SW480 (cell line): ENCODE measurements at regions not wholly inside any gene's neighbourhood (a gene's known extent, or its start where the extent isn't known, plus 50 kb on each side); places are given as distances from the start of the nearest gene placed in this dataset.
"Not testable (repeated sequence)": the region's sequence is repeated elsewhere in the genome, so short reads cannot be mapped to it uniquely, and the experiment has no call there.

Experiments
- DNase-seq: peaks from one replicate; pipeline ENCODE4 v3.0.0-alpha.2; 2016; ENCODE audit warnings: low spot score

DNA sequence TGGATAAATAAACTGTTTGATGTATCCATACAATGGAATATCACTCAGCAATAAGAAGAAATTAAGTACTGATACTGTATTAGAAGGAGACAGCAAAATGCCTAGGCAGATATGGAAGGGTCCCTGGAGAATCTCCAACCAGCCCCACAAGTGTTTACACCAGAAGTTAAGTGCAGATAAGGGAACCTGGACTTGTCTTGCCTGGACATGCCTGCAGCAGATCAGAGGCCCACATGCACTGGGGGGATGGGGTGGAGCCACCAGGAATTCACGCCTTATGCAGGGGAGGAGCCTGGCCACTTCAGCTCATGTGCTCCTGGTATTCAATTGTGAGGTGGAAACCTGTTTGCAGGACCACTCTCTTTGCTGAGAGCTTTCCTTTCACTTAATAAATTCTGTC is 356.9 kb downstream of the TUBA3C start:
- DNase-seq, result not testable (repeated sequence)

DNA sequence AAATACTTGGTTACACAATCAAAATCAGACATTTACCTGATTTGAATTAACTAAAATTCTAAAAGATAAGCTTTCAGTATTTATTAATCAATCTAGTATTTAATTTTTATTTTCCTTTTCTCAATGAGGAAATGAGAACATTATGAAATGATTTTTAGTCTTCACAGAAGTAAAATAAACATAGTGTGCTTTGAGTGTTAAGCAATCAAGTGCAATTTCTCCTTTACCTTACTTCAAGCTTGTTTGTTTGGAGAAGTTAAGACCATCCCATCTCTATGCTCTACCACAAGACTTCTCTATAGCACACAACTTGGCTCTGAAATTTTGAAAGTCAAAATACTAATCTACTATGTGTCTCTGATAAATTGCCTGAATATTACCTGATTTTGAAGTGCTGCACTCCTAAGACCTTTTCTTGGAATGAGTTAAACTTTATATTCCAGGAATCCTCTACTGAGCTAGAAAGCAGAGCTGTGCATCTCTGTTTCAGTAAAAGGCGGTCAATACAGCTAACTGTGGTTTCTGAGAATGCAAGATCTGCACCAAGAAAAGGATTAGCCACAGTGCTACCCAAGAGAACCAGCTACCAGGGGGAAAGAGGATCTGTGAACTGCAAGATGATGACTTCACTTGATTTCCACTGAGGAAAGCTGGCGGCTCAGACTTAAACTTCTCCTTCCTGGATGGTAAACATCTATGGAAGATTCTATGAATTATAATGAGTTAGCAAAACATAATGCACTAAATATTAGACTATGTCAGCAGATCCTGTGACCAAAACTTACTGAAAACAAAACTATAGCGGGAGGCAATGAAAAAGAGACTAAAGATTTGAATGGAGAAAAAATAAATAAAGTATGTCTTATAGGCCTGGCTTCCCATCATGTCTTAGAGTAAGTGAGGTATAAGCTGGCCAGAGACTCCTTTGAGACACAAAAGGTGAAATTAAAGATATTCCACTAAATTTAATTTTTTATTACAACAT is 358.7 kb downstream of the TUBA3C start:
- DNase-seq, result not testable (repeated sequence)

DNA sequence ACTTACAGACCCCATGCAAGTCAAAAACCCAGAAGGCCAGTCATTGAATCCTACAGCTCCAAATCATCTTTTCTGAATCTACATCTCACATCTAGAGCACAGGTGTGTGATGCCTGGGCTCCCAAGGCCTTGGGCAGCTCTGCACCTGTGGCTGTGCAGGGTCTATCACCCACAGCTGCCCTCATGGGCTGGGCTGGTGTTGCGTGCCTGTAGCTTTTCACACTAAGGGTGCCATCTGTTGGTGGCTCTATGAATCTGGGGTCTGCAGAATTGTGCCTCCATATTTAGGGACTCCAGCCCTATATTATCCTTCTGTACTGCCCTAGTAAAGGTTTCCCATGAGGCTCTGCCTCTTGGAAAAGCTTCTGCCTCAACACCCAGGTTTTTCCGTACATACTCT is 407.6 kb downstream of the TUBA3C start:
- DNase-seq, result not testable (repeated sequence)

DNA sequence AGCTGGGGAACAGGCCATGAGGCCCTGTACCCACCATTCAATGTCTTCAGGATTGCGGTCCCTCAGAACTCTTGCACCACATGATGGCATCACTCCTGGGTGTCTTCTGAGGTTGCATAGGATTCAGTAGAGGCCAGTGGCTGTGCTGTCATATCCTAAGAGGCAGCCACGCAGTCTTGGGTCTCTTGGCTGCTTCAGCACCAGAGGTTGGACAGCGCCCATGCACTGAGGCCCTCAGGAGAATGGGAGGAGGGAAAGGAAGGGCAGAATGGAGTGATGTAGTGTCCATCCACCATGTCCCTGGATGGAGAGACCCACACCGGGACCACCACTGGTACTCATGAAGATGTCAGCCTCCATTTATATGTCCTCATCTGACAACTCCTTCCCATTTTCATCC is 439.9 kb downstream of the TUBA3C start:
- DNase-seq, result not testable (repeated sequence)

DNA sequence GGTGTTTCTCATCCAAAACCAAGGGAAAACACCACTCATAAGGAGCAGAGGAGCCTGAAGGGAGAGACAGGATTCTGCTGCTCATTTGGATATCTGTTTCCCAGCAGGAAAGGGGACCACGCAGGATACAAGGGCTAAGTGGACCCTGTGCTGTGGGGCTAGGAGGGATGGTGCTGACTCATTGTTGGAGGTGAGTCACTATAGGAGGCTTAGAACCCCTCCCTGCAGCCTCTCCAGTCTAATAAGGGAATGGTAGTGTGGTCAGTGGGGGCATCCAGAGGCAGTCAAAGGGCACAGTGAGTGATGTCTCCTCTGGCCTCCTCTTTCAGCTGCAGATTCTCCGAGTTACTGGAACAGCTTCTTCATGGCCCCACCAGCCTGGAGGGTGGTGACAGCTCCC is 442.3 kb downstream of the TUBA3C start:
- DNase-seq, result peak; percentile 13

DNA sequence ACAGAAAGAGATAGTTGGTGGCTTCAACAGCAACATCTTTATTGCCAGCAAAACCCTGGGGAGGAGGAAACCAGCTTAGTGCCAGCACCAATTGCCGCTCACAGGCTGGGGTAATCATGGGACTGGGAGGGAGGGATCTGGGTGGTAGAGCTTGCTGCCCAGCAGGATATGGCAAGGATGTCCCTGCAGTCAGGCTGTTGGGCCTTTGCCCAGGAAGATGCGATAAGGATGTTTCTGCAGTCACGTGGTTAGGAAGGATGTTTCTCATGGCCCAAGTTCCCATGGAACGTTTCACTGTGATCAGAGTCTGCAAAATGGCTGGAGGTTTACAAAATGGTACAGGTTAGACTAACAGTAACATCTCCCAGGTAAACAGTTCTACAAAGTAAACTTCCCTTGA is 443.5 kb downstream of the TUBA3C start:
- DNase-seq, result not testable (repeated sequence)

DNA sequence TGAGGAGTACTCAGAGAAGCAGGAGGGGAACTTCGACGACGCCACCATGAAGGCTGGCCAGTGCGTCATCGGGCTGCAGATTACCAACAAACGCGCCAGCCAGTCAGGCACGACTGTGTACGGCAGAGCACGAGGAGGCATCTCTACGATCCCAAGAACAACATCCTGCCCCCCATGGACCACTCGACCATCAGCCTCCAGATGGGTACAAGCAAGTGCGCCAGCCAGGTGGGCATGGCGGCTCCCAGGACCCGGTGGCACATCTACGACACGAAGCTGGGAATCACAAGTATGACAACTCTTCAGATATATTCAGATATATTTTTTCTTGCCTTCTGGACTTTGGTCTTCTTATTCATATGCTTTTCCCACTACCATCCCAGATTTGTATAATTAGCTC is 454.5 kb downstream of the TUBA3C start:
- not testable (repeated sequence) for DNase-seq

DNA sequence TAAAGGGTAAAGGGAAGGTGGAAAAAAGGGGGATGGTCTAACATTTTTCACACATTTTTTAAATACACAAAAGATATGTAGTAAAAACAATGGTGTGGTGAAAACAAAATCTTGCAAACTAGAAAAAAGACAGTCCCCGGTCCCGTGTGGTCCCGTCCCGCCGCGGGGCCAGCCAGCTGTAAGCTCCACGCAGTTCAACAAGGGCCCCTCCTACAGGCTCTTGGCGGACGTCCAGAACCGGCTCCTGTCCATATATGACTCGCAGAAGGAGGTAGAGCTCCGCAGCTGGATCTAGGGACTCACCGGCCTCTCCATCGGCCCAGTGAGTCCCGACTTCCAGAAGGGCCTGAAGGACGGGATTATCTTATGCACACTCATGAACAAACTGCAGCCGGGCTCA is 455.1 kb downstream of the TUBA3C start:
- not testable (repeated sequence) for DNase-seq

DNA sequence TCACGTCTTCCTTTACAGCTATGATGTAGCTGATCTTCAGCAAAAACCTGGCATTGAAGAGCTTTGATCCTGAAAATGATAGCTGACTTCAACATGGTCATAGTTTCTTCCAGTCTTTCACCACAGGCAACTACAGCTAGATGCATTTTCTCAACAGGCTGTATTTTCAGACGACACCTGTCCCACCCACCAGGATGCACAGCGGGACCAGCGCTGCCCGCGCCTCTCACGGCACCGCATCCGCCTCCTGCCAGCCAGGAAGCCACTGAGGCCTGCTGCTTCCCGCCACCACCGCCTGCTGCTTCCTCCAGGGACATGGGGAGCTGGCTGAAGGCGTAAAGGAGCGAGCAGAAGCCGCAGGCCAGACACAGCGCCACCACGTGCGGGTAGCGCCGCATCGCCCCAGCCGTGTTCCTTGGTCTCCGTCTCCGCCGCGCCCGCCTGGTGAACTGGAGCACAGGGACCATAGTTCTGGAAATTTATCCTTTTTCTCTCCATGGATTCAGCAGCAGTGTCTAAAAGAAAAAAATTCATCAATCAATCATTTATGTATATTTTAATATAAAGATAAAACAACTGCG is 456.3 kb downstream of the TUBA3C start:
- not testable (repeated sequence) for DNase-seq

DNA sequence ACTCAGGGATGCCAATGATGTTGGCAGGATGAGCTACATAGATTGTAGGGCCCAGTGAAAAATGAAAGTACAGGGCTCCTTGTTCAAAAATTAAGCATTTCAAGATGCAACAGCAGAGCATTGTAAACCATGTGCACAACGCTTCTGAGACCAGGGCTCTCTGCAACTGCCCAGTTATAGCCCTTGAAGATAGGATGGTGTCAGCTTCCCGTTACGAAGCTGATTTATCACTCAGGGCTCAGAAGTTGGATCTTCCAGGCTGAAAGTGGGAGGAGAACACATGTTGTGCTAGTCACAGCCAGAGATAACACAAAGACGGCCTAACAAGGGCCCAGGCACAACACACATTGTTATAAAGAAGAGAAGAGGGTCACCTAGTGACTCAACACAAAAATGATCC is 466.7 kb downstream of the TUBA3C start:
- DNase-seq, result no peak

DNA sequence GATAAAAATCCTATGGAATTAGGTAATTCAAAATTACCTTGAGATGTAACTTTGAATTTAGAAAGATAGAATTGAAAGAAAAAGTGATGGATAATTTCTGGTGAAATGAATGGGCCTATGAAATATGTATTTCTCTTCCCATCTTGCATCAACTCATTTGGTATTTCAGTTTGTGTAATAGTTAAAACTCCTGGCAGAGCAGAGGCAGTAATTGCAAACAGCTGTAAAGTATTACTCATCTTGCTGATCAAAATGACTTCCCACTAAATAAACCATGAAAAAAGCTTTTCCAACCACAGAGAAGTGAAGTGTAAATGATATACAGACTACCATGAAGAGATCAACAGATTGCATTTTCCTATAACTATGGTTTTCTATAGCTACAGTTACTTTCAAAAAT is 471.0 kb downstream of the TUBA3C start:
- not testable (repeated sequence) for DNase-seq

DNA sequence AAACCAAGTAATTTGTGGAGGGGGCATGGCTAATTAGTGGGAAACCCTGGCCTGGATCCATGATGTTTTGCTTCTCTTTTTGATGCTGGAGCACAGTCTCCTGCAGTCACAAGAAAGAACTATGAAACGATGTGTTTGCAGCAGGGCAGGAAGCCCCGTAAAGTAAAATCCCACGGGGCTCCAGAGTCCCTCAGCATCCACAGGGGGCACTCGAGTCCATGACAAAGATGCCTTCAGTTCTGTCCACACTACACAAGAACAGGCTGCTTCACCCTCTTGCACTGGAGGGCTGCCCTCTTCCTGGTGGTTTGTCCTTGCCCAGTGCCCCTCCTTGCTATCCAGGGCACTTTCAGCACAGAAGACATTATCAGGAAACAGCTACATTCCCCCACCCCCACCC is 475.1 kb downstream of the TUBA3C start:
- DNase-seq, result peak; percentile 39

DNA sequence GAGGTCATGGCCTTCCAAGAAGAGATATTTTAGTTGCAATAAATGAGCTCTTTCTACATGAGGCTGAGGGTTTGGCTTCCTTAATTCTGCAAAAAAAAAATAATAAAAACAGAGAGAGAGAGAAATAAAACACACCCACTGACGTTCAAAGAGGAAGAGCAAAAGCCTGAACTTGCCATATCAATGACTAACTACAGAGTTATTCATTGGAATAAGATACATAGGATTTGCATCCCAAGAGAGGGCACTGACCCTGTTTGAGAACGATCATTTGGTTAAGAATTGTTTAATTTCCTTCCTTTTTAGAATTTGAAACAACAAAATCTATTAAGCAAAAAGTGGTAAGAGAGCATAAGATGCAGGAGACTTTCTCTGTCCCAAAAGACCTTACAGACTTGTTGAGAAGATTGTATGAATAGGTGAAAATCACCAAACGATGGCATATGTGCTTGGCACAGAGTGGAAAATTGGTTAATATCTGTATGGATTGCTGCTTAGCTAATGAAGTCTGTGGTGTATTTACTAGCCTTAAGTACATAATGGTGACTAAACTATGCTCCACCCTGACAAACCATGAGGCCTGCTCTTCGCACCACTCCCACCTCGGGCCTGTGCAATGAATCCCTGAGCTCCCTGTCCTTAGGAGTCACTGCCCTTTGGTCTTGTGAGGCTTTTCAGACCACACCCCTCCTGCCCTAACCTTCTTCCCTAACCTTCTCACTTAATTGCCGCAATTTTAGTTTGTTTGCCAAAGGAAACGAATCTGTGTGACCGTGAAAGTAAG is 479.0 kb downstream of the TUBA3C start:
- peak; percentile 34 for DNase-seq

DNA sequence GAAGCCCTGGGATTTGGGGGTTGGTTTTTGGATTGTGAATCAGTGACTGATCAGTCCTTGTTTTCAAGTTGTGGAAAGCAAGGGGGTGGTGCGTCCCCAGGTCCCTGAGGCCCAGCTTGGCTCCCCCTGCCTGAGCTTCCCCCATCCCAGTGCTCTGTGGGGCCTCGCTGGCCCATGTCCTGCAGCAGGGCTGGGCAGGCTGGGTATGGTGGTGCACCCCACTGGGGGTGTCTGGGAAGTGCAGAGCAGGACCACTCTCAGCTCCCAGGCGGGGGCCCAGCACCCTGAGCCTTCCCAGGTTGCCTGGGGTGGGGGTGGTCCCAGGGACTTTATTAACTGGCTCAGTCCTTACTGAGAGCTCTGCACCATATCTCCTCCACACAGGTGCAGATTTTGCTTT is 483.3 kb downstream of the TUBA3C start:
- DNase-seq, result not testable (repeated sequence)

DNA sequence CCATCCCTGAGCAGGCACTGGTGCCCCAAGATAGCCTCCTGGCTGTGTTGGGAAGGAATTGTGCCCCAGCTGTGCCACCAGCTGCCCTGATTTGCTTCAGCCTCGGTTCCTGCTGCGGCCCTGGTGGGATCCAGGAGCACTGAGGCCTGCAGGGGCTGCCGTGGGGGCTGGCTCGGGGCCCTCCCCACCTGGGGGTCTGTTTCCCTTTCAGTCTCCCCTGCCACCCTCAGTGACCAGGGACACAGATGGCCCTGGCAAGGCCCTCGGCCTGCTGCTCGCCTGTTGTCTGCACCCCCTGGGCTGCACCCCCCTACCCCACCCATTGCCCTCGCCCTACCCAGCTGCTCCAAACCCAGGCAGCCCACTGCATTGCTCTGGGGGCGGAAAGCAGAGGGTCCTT is 483.8 kb downstream of the TUBA3C start:
- not testable (repeated sequence) for DNase-seq

DNA sequence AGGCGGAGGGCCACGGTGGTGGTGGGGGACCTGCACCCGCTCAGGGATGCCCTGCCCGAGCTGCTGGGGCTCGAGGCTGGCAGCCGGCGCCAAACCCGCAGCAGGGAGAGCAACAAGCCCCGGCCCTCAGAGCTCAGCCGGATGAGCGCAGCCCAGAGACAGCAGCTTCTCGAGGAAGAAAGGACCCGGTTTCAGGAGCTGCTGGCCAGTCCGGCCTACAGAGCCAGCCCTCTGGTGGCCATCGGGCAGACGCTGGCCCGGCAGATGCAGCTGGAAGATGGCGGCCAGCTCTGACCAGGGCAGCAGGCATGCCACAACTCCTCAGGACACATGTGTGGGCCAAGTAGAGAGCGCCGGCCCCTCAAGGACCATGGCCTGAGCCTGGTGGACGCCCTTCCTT is 484.4 kb downstream of the TUBA3C start:
- not testable (repeated sequence) for DNase-seq

DNA sequence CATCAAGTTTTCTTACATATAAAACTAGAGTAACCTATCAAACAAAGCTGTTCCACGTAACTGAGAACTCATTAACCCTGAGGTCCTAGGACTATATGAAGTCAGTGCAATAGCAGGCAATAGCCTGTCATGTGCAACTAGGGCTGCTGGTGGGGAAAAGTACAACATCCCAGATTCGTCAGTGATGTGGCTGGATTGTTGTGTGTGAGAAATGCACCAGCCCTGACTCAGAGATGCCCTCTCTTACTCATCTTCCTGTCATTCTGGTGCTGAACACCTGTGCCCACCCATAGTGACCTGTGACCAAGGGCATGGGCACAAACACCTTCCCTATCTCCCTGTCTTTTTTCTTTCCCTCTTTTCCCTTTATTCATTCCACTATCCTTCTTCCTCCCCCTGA is 504.2 kb downstream of the TUBA3C start:
- peak; percentile 41 for DNase-seq

DNA sequence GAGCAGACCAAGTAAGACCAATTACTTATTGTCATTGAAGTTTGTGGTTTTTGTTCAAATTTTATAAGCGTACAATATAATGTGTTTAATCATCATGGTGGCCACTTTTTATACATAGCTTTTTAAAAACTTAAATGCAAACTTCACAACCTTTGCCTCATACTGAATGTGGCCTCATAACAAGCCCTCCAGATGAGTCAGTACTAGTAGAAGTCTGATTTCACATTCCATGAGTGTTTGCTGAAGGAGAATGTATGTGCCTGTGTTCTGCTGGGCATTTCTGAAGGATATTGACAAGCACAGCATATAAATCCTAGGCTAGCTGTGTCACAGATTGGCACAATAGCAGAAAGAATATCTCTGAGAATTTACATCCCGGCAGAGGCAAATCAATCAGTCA is 506.4 kb downstream of the TUBA3C start:
- DNase-seq, result not testable (repeated sequence)

DNA sequence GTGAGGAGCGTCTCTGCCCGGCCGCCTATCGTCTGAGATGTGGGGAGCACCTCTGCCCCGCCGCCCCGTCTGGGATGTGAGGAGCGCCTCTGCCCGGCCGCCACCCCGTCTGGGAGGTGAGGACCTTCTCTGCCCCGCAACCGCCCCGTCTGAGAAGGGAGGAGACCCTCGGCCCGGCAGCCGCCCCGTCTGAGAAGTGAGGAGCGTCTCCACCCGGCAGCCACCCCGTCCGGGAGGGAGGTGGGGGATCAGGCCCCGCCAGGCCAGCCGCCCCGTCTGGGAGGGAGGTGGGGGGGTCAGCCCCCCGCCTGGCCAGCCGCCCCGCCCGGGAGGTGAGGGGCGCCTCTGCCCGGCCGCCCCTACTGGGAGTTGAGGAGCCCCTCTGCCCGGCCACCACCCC is 507.8 kb downstream of the TUBA3C start:
- DNase-seq, result not testable (repeated sequence)

DNA sequence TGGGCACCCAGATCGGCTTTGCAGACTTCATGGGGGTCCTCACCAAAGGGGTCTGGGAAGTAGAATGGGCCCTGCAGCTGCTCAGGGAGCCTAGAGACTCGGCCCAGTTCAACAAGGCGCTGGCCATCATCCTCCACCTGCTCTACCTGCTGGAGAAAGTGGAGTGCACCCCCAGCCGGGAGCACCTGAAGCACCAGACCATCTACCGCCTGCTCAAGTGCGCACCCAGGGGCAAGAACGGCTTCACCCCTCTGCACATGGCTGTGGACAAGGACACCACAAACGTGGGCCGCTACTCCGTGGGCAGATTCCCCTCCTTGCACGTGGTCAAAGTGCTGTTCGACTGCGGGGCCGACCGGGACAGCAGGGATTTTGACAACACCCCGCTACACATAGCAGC is 515.0 kb downstream of the TUBA3C start:
- not testable (repeated sequence) for DNase-seq

DNA sequence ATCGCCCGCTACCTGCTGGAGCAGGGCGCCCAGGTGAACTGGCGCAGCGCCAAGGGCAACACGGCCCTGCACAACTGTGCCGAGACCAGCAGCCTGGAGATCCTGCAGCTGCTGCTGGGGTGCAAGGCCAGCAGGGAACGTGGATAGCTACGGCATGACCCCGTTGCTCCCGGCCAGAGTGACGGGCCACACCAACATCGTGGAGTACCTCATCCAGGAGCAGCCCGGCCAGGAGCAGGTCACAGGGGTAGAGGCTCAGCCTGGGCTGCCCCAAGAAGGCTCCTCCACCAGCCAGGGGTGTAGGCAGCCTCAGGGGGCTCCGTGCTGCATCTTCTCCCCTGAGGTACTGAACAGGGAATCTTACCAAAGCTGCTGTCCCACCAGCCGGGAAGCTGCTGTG is 515.9 kb downstream of the TUBA3C start:
- not testable (repeated sequence) for DNase-seq

DNA sequence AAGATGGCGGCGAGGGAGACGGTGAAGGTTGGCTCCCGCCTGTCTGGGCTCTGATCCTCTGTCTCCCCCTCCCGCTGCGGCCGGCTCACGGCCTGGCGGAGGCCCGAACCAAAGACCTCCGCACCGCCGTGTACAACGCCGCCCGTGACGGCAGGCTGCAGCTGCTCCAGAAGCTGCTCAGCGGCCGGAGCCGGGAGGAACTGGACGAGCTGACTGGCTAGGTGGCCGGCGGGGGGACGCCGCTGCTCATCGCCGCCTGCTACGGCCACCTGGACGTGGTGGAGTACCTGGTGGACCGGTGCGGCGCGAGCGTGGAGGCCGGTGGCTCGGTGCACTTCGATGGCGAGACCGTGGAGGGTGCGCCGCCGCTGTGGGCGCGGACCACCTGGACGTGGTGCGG is 516.5 kb downstream of the TUBA3C start:
- not testable (repeated sequence) for DNase-seq
